Fibroblast of skin of back (primary cell): ENCODE measurements at regions not wholly inside any gene's neighbourhood (a gene's known extent, or its start where the extent isn't known, plus 50 kb on each side); places are given as distances from the start of the nearest gene placed in this dataset.
A peak's percentile ranks its signal among the peaks of the same experiment; 100 is the strongest.

Source experiments
- DNase-seq: peaks from one replicate; pipeline ENCODE4 v3.0.0-alpha.2; 2013

- no peak for DNase-seq
Measured at GRCh38 chr4:11620861-11621260, 192.2 kb upstream of the HS3ST1 start.

GRCh38 chr4:11618666-11619282 is 190.1 kb upstream of the HS3ST1 start:
- DNase-seq: no peak

- no peak for DNase-seq
Measured at GRCh38 chr4:11616856-11617255, 188.2 kb upstream of the HS3ST1 start.

- no peak for DNase-seq
Measured at GRCh38 chr4:11615601-11616000, 186.9 kb upstream of the HS3ST1 start.

GRCh38 chr4:11614426-11614825 is 185.7 kb upstream of the HS3ST1 start:
- no peak for DNase-seq

- DNase-seq: no peak
Measured at GRCh38 chr4:11611868-11612267, 183.2 kb upstream of the HS3ST1 start.

- DNase-seq: no peak
Measured at GRCh38 chr4:11609751-11610150, 181.1 kb upstream of the HS3ST1 start.

- no peak for DNase-seq
Measured at GRCh38 chr4:11608992-11609391, 180.3 kb upstream of the HS3ST1 start.

- DNase-seq: no peak
Measured at GRCh38 chr4:11606078-11606477, 177.4 kb upstream of the HS3ST1 start.

GRCh38 chr4:11605597-11605996 is 176.9 kb upstream of the HS3ST1 start:
- no peak for DNase-seq

- DNase-seq: no peak
Measured at GRCh38 chr4:11604821-11605220, 176.1 kb upstream of the HS3ST1 start.

- no peak for DNase-seq
Measured at GRCh38 chr4:11603591-11604194, 175.0 kb upstream of the HS3ST1 start.

GRCh38 chr4:11602606-11603340 is 174.1 kb upstream of the HS3ST1 start:
- no peak for DNase-seq

GRCh38 chr4:11599064-11599463 is 170.4 kb upstream of the HS3ST1 start:
- DNase-seq: no peak

GRCh38 chr4:11598591-11598990 is 169.9 kb upstream of the HS3ST1 start:
- DNase-seq: no peak

GRCh38 chr4:11597506-11597905 is 168.8 kb upstream of the HS3ST1 start:
- DNase-seq: no peak

- no peak for DNase-seq
Measured at GRCh38 chr4:11596989-11597388, 168.3 kb upstream of the HS3ST1 start.

- DNase-seq: no peak
Measured at GRCh38 chr4:11593576-11594116, 165.0 kb upstream of the HS3ST1 start.

GRCh38 chr4:11592276-11592675 is 163.6 kb upstream of the HS3ST1 start:
- no peak for DNase-seq

- DNase-seq: peak; percentile 9
Measured at GRCh38 chr4:11590132-11590531, 161.4 kb upstream of the HS3ST1 start.

GRCh38 chr4:11589676-11590075 is 161.0 kb upstream of the HS3ST1 start:
- peak; percentile 6 for DNase-seq

- no peak for DNase-seq
Measured at GRCh38 chr4:11587797-11588196, 159.1 kb upstream of the HS3ST1 start.

- no peak for DNase-seq
Measured at GRCh38 chr4:11585506-11585905, 156.8 kb upstream of the HS3ST1 start.

- no peak for DNase-seq
Measured at GRCh38 chr4:11568511-11568910, 139.8 kb upstream of the HS3ST1 start.
